ENCODE measurements at regions not wholly inside any gene's neighbourhood (a gene's known extent, or its start where the extent isn't known, plus 50 kb on each side); places are given as distances from the start of the nearest gene placed in this dataset.

DNA sequence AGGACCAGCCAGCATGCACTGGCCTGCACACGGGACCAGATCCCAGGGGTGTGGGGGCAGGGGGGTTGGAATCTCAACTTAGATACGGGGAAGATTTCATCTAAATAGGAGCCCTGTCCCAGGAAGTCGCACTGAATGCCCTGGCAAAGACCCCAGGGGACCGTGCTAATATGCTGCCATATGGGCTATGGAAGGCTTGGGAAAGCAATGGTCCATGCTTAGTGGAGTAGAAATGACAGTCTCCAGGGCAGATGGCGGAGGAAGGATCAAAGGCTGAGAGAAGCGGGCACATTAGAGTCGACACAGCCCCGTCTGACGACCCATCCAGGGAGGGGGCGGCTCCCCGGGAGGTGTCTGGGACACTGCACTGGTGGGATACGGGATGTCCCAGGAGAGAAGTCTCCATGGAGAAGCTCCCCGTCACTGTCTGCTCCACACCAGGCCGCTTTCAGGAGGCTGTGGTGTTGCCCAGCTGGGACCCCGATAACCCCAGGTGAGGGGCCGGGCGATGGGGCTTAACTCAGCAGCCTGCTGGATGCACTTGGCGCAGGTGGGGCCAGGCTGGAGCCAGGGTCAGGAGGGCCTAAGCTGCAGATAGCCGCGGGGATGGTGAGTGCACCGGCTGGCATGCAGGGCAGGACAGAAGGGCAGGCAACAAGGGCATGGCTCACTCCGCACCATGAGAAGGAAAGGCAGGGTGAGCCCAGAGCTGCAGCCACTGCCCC, 377.7 kb upstream of the IRX1 start:
- DNase-seq = no peak

DNA sequence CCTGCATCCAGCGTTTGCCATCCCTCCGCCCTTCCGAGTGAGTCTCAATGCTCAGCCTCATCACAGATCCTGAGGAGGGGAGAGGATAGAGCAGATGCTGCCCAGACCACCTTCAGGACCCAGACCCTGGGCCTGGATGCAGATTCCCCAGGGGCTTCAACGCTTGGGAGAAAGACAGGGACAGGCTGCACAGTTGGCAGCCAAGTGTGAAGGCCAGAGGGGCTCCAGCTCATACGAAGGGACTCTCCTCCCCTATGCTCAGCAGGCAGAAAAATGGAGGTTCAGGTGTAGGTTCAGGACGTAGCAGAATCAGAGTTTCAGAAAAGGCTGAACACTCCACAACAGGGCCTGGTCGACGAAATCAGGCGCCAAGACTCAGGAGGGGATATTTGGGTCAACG, 378.5 kb upstream of the IRX1 start:
- DNase-seq = no peak

- DNase-seq = no peak
Observed at GRCh38 chr5:3216386-3216785, 379.2 kb upstream of the IRX1 start.

- DNase-seq = no peak
Observed at GRCh38 chr5:3214838-3215374, 380.7 kb upstream of the IRX1 start.

- no peak for DNase-seq
Observed at GRCh38 chr5:3214396-3214795, 381.2 kb upstream of the IRX1 start.

DNA sequence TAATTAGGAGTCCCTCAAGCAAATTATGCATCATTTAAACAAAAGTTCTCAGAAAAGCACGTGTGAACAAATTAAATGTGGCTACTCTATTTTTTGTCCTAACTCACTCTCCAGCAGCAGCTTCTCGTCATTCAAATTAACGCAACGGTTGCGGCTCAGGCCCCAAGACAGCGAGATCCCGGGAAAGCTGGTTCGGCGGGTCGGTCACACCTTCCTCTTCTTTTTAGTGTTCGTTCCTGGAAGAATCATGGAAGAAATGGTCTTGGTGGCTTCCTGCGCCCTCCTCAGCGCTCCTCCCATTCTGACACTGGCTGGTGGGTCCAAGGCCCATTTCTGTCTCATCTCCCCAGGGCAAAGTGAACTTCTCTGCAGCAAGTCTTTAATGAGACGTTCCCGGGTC, 382.8 kb upstream of the IRX1 start:
- DNase-seq = no peak

- no peak for DNase-seq
Observed at GRCh38 chr5:3210531-3210930, 385.1 kb upstream of the IRX1 start.

GRCh38 chr5:3209918-3210317, 385.7 kb upstream of the IRX1 start:
- no peak for DNase-seq

GRCh38 chr5:3202570-3202969, 393.1 kb upstream of the IRX1 start:
- DNase-seq = no peak

- DNase-seq = no peak
Observed at GRCh38 chr5:3201941-3202340, 393.7 kb upstream of the IRX1 start.

DNA sequence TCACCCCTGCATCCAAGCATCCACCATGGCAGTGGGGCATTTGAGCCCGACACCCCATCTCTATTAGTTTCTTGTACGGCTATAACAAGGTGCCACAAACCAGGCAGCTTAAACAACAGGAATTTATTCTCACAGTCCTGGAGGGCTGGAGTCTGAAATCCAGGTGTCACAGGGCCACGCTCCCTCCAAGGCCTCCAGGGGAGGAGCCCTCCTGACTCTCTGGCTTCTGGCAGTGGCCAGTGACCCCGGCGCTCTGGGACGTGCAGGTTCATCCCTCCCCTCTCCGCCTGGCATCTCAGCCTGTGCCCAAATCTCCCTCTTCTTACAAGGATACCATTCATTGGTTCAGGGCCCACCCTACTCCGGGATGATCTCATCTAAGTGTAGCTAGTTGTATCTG, 394.5 kb upstream of the IRX1 start:
- DNase-seq = no peak

- no peak for DNase-seq
Observed at GRCh38 chr5:3199962-3200755, 395.5 kb upstream of the IRX1 start.

GRCh38 chr5:3198074-3198449, 397.6 kb upstream of the IRX1 start:
- no peak for DNase-seq

- no peak for DNase-seq
Observed at GRCh38 chr5:3197304-3198073, 398.1 kb upstream of the IRX1 start.

- no peak for DNase-seq
Observed at GRCh38 chr5:3195994-3196393, 399.6 kb upstream of the IRX1 start.

DNA sequence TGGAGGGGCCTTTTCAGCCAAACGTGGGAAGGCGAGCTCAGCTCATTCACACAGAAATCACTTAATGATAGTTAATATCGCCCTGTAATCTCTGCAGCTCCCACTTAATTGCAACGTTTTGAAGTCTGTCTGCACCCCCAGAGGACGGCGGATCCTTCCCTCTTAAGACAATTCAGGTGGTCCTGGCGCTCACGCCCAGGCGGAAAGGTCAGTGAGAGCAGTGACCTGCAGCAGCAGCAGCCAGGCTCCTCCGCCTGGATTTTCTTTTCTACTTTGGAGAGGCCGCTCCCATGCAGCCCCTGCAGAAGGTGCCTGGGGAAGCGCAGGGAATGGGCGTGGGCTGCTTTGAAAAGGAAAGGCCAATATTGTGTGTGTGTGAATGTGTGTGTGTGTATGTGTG, 400.9 kb upstream of the IRX1 start:
- DNase-seq = no peak

DNA sequence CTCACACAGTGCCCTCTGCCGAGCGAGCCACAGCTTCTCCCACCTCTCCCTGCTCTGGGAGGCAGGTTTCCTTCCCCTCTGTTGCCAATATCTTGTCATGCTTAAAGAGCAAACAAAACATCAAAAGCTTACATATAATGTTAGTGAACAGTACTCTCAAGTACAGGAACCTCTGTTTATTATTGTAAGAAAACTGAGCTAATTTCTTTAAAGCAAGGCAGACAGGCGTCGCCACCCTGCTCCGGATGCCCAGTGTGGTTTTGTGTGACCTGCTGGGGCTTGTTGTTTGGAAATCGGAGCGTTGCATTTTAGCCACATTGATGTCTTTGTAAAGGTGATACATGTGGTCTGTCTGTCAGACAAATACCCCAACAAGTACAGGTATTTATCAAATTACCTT, 401.4 kb upstream of the IRX1 start:
- DNase-seq = no peak

DNA sequence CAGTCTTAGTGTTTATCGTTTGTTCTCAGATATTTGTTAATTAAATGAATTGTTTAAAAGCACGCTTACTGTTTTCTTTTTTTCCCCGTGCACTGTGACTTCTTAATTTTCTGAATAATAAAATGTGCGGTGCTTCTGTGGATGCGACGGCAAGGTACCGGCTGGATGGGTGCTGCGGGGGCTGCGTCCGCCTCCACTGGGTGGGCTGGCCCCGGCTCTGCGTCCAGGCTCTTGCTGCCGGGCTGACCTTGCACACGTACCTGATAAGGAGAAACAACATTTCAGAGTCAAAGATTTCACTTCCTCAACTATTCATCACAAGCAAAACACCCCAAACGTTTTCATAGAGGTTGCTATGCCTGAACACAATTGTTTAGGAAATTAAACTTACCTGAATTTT, 404.0 kb upstream of the IRX1 start:
- DNase-seq = no peak

DNA sequence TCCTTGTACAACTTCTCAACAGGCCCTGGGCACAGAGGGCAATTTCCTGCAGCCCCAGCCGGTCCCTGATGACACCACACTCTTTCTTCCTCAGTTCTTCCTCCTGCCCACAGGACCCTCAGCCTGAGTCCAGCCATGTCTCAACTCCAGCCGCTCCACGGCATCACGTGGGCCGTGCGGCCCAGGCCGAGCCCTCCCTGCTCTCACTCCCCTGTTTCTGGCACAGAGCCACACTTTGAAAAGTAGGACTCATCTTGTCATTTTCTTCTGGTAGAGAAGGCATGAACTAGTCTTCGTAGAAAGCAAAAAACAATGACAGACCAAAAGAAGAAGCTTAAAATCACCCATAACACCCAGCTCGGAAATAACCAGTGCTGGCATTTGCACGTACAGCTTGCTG, 404.7 kb upstream of the IRX1 start:
- DNase-seq = no peak

GRCh38 chr5:3190433-3190832, 405.2 kb upstream of the IRX1 start:
- no peak for DNase-seq

DNA sequence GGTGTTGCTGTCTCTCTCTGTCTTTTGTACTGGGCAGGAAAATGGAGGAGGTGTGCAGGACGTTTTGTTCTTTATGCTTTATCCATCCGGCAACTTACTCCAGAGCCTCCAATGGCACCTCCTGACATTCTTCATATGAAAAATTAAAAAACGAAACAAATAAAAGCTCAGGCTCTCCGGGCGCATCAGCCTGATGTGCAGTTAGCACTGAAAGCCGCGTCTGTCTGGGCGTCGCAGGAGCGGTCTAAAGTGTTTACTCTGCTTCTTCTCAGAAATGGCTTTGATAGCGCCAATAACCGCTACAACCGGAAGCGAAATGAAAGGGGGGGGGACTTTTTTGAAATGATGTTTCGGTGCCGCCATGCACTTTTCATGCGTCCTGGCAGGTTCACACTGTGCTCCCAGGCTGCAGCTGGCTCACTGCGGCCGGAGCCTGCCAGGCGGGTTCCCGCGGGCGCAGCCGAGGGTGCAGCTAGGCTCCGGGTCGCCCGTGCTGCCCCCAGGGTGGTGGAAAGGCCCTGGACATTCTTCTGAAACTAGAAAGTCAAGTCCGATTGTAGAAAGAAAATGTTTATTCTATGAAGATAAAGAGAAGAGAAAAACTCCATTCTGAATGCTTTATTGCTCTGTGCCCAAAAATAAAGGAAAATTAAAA, 407.7 kb upstream of the IRX1 start:
- no peak for DNase-seq

GRCh38 chr5:3186736-3187405, 408.8 kb upstream of the IRX1 start:
- no peak for DNase-seq

DNA sequence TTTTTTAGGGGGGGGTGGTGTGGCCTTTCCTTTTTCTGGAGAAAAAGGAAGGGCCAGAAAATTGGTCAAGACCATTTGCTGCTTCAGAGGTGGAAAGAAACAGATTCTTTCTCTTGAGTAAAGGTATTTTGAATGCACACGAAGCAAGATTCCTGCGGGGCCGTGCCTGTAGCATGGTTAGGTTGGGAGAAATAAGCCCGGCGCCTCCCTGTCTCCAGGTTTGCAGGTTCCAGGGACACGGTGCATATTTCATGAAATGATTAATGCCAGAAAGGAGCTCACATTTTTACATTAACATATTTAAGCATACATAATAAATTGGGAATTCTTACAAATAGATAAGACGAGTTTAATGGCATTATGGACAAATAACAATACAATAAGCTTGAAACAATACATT, 409.5 kb upstream of the IRX1 start:
- no peak for DNase-seq
